ENCODE measurements at regions not wholly inside any gene's neighbourhood (a gene's known extent, or its start where the extent isn't known, plus 50 kb on each side); places are given as distances from the start of the nearest gene placed in this dataset.

DNA sequence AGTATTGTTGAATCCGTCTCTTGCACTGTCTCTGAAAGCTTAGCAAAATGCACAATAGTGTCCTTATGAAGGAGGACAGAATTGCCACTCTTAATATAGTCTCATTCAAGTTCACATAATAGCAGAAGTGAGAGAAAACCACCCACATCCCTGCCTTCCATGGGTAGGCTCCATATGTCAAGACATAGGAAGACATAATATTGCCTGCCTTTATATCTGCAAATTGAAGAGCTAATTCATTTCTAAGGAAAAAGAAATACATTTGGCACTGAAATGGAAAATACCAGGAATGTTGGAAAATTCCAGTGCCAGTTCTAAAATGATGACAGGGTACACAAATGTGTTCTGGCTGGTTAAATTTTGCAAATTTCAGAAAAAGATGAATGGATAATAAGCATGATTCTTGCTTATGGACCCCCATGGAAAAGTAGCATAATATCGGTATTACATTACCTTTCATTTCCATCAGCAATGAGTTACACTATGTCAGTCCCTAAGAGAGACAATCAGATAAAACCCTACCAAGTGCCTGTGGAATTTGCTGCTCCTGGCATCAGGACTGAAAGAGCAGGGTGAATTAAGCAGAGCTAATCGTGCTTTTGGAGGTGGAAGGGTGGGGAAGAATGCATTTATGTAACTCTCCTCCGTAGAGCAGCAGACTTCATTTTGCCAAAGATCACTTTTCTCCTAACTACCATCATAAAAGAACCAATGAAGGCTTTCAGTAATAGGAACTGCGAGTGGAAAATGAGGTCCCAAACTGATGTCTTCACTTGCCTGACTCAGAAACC is 312.6 kb downstream of the FGFR2 start (continued):
- TF ChIP-seq POLR2AphosphoS5 (IDR thresholded peaks at IDR 0.05; ENCODE audit: low read depth) (no peak), ZNF114 (CRISPR knock-in tag; IDR thresholded peaks at IDR 0.05) (no peak)
- TF ChIP-seq, protein P1, sequence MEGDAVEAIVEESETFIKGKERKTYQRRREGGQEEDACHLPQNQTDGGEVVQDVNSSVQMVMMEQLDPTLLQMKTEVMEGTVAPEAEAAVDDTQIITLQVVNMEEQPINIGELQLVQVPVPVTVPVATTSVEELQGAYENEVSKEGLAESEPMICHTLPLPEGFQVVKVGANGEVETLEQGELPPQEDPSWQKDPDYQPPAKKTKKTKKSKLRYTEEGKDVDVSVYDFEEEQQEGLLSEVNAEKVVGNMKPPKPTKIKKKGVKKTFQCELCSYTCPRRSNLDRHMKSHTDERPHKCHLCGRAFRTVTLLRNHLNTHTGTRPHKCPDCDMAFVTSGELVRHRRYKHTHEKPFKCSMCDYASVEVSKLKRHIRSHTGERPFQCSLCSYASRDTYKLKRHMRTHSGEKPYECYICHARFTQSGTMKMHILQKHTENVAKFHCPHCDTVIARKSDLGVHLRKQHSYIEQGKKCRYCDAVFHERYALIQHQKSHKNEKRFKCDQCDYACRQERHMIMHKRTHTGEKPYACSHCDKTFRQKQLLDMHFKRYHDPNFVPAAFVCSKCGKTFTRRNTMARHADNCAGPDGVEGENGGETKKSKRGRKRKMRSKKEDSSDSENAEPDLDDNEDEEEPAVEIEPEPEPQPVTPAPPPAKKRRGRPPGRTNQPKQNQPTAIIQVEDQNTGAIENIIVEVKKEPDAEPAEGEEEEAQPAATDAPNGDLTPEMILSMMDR (conservative IDR thresholded peaks at IDR 0.05; ENCODE audit: low read depth in 2 of 2): no peak

DNA sequence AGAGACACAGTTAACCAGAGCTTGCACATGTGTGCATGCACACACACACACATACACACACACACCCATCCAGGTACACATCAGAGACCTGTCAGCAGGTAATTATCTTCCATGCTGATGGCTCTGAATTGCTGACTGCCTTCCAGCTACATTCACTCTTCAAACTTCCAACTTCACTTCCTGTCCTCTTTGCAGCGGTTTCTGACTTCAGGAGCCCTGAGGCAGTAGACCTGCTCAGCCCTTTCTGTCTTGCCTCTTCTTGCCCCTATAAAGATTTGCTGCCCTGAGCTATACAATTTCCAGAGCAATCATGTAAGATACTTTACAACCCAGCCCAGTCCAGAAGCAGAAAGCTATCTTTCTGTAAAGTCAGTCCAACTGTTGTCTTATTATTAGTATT is 310.2 kb downstream of the FGFR2 start:
- ATAC-seq (no peak), DNase-seq (ENCODE audit: low spot score) (no peak)
- TF ChIP-seq CREB1 (CRISPR knock-in tag; IDR thresholded peaks at IDR 0.05; ENCODE audit: low read depth): no peak
- Histone ChIP-seq H2AFZ (no peak overlapping the region), H3F3A (replicated peaks; ENCODE audit: low read depth) (no peaks in the 10 kb centered on the region), H3K79me2 (replicated peaks; ENCODE audit: insufficient read depth) (no peaks in the 10 kb centered on the region), H3K4me1 (ENCODE audit: insufficient read depth) (peaks cover 35% of the 10 kb centered on the region), H3K27me3 (ENCODE audit: insufficient read depth) (no peaks in the 10 kb centered on the region), H3K27ac (ENCODE audit: low read depth) (peak overlapping the region; percentile 82; the same call in 1 of the 2 replicates), H3K4me2 (peak overlapping the region; percentile 53), H3K9me2 (ENCODE audit: insufficient read depth) (peaks cover 16% of the 10 kb centered on the region), H3K36me3 (ENCODE audit: insufficient read depth) (no peaks in the 10 kb centered on the region), H4K20me1 (replicated peaks; ENCODE audit: insufficient read depth) (no peaks in the 10 kb centered on the region), H3K4me3 (no peak overlapping the region)
- Mint-ChIP-seq H3K27ac (peak overlapping the region; percentile 67), H3K27me3 (ENCODE audit: insufficient read depth, low read depth, poor library complexity) (peaks cover 1% of the 10 kb centered on the region), H3K9me3 (peaks cover 12% of the 10 kb centered on the region; the same call in 2 of the 3 replicates), H3K4me3 (no peak overlapping the region; the same call in 2 of the 3 replicates), H3K4me1 (peaks cover 53% of the 10 kb centered on the region), H3K36me3 (ENCODE audit: low read depth) (peaks cover 13% of the 10 kb centered on the region)

DNA sequence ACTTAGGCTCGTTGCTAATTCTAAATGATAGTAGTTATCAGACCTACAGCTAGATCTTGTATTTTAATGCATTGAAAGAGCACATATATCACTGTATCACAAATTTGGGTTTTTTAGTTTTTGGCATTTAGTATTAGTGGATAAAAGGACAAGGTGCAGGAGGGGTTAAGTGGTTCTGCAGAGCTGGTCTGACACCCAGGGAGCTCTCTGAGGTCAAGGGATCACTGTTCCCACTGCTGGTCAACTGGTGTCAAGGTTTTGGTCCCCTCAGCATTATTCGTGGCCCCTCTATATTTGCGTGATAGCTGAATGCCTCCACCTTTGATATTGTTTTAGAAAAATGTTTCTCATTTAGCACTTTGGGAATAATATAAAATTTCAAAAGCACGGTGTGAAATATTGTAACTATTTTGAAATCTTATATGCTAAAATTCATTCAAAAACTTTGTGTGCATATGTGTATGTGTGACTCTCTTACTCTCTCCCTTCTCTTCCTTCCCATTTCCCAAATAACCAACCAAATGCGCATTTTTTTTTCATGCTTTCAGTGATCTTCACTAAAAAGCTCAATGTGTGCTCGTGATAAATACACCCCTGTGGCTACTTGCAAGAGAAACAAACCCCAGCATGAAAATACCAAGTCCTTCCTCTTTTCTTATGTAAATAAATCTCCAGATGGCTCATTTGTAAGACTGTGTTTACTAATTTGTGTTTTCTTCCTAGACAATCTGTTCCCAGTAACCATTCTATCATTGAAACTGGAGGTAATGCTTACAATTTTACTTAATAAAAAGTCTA is 309.2 kb downstream of the FGFR2 start:
- H3K36me3 Mint-ChIP-seq (ENCODE audit: low read depth): peaks cover 13% of the 10 kb centered on the region
- no peaks in the 10 kb centered on the region for H4K20me1 ChIP-seq (replicated peaks; ENCODE audit: insufficient read depth)
- no peak overlapping the region for H2AFZ ChIP-seq
- H3K4me3 Mint-ChIP-seq: peak overlapping the region; percentile 42
- H3K79me2 ChIP-seq (replicated peaks; ENCODE audit: insufficient read depth): no peaks in the 10 kb centered on the region
- peak; percentile 71 for DNase-seq (ENCODE audit: low spot score)
- H3K4me1 ChIP-seq (ENCODE audit: insufficient read depth): peaks cover 35% of the 10 kb centered on the region
- H3K27ac Mint-ChIP-seq: peak overlapping the region; percentile 88
- peak; percentile 81 for ATAC-seq
- H3K9me2 ChIP-seq (ENCODE audit: insufficient read depth): peaks cover 16% of the 10 kb centered on the region
- H3K9me3 Mint-ChIP-seq: peaks cover 12% of the 10 kb centered on the region; the same call in 2 of the 3 replicates
- H3K27me3 ChIP-seq (ENCODE audit: insufficient read depth): no peaks in the 10 kb centered on the region
- TF ChIP-seq NANOG (IDR thresholded peaks at IDR 0.05; ENCODE audit: borderline replicate concordance): peak; percentile 82; the same call in 1 of the 2 replicates
- TF ChIP-seq, protein P2, sequence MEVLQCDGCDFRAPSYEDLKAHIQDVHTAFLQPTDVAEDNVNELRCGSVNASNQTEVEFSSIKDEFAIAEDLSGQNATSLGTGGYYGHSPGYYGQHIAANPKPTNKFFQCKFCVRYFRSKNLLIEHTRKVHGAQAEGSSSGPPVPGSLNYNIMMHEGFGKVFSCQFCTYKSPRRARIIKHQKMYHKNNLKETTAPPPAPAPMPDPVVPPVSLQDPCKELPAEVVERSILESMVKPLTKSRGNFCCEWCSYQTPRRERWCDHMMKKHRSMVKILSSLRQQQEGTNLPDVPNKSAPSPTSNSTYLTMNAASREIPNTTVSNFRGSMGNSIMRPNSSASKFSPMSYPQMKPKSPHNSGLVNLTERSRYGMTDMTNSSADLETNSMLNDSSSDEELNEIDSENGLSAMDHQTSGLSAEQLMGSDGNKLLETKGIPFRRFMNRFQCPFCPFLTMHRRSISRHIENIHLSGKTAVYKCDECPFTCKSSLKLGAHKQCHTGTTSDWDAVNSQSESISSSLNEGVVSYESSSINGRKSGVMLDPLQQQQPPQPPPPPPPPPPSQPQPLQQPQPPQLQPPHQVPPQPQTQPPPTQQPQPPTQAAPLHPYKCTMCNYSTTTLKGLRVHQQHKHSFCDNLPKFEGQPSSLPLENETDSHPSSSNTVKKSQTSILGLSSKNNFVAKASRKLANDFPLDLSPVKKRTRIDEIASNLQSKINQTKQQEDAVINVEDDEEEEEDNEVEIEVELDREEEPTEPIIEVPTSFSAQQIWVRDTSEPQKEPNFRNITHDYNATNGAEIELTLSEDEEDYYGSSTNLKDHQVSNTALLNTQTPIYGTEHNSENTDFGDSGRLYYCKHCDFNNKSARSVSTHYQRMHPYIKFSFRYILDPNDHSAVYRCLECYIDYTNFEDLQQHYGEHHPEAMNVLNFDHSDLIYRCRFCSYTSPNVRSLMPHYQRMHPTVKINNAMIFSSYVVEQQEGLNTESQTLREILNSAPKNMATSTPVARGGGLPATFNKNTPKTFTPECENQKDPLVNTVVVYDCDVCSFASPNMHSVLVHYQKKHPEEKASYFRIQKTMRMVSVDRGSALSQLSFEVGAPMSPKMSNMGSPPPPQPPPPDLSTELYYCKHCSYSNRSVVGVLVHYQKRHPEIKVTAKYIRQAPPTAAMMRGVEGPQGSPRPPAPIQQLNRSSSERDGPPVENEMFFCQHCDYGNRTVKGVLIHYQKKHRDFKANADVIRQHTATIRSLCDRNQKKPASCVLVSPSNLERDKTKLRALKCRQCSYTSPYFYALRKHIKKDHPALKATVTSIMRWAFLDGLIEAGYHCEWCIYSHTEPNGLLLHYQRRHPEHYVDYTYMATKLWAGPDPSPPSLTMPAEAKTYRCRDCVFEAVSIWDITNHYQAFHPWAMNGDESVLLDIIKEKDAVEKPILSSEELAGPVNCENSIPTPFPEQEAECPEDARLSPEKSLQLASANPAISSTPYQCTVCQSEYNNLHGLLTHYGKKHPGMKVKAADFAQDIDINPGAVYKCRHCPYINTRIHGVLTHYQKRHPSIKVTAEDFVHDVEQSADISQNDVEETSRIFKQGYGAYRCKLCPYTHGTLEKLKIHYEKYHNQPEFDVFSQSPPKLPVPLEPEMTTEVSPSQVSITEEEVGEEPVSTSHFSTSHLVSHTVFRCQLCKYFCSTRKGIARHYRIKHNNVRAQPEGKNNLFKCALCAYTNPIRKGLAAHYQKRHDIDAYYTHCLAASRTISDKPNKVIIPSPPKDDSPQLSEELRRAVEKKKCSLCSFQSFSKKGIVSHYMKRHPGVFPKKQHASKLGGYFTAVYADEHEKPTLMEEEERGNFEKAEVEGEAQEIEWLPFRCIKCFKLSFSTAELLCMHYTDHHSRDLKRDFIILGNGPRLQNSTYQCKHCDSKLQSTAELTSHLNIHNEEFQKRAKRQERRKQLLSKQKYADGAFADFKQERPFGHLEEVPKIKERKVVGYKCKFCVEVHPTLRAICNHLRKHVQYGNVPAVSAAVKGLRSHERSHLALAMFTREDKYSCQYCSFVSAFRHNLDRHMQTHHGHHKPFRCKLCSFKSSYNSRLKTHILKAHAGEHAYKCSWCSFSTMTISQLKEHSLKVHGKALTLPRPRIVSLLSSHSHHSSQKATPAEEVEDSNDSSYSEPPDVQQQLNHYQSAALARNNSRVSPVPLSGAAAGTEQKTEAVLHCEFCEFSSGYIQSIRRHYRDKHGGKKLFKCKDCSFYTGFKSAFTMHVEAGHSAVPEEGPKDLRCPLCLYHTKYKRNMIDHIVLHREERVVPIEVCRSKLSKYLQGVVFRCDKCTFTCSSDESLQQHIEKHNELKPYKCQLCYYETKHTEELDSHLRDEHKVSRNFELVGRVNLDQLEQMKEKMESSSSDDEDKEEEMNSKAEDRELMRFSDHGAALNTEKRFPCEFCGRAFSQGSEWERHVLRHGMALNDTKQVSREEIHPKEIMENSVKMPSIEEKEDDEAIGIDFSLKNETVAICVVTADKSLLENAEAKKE (CRISPR knock-in tag; IDR thresholded peaks at IDR 0.05): peak; percentile 42; the same call in 1 of the 2 replicates
- TF ChIP-seq JUNB (IDR thresholded peaks at IDR 0.05; ENCODE audit: unreplicated experiment): no peak
- peak overlapping the region; percentile 82 for H3K27ac ChIP-seq (ENCODE audit: low read depth)
- peaks cover 1% of the 10 kb centered on the region for H3K27me3 Mint-ChIP-seq (ENCODE audit: insufficient read depth, low read depth, poor library complexity)
- no peaks in the 10 kb centered on the region for H3K36me3 ChIP-seq (ENCODE audit: insufficient read depth)
- peak overlapping the region; percentile 53 for H3K4me2 ChIP-seq
- no peak overlapping the region for H3K4me3 ChIP-seq
- H3K4me1 Mint-ChIP-seq: peaks cover 53% of the 10 kb centered on the region
- no peaks in the 10 kb centered on the region for H3F3A ChIP-seq (replicated peaks; ENCODE audit: low read depth)

Measured in GM23338 (cell line).